ENCODE measurements at regions not wholly inside any gene's neighbourhood (a gene's known extent, or its start where the extent isn't known, plus 50 kb on each side); places are given as distances from the start of the nearest gene placed in this dataset.

- no peak for TF ChIP-seq CTCF (IDR thresholded peaks at IDR 0.05)
- no peaks in the 10 kb centered on the region for H3K9me3 ChIP-seq
- no peaks in the 10 kb centered on the region for H3K36me3 ChIP-seq (ENCODE audit: low read depth)
- H3K4me3 ChIP-seq, result no peak overlapping the region
- DNase-seq (no peak), ATAC-seq (no peak)
- H3K4me1 ChIP-seq (ENCODE audit: low read depth), result no peaks in the 10 kb centered on the region
- intact Hi-C loops (cut with DNase I, micrococcal nuclease), result no loop called here
These were observed 747.2 kb downstream of the OLFM4 start for GRCh38 chr13:53775807-53776206.

GRCh38 chr13:53778937-53779336, 750.3 kb downstream of the OLFM4 start:
- no peaks in the 10 kb centered on the region for H3K4me1 ChIP-seq (ENCODE audit: low read depth)
- no peak overlapping the region for H3K4me3 ChIP-seq
- no peaks in the 10 kb centered on the region for H3K9me3 ChIP-seq
- TF ChIP-seq CTCF (IDR thresholded peaks at IDR 0.05), result no peak
- intact Hi-C loops (cut with DNase I, micrococcal nuclease), result no loop called here
- DNase-seq (no peak), ATAC-seq (no peak)
- no peaks in the 10 kb centered on the region for H3K36me3 ChIP-seq (ENCODE audit: low read depth)

- H3K36me3 ChIP-seq (ENCODE audit: low read depth), result no peaks in the 10 kb centered on the region
- no peaks in the 10 kb centered on the region for H3K9me3 ChIP-seq
- no peak overlapping the region for H3K4me3 ChIP-seq
- intact Hi-C loops (cut with DNase I, micrococcal nuclease), result no loop called here
- TF ChIP-seq CTCF (IDR thresholded peaks at IDR 0.05), result no peak
- ATAC-seq (no peak), DNase-seq (no peak)
- H3K4me1 ChIP-seq (ENCODE audit: low read depth), result no peaks in the 10 kb centered on the region
These were observed 753.3 kb downstream of the OLFM4 start for GRCh38 chr13:53781941-53782340.

GRCh38 chr13:53782488-53782961, 753.9 kb downstream of the OLFM4 start:
- no peaks in the 10 kb centered on the region for H3K4me1 ChIP-seq (ENCODE audit: low read depth)
- H3K9me3 ChIP-seq, result no peaks in the 10 kb centered on the region
- TF ChIP-seq CTCF (IDR thresholded peaks at IDR 0.05), result peak; percentile 12
- DNase-seq (peak in 1 of 3 donors; percentile 24), ATAC-seq (peak; percentile 49)
- H3K36me3 ChIP-seq (ENCODE audit: low read depth), result no peaks in the 10 kb centered on the region
- no peak overlapping the region for H3K4me3 ChIP-seq
- intact Hi-C loops (cut with DNase I, micrococcal nuclease), result no loop called here

- no peaks in the 10 kb centered on the region for H3K4me1 ChIP-seq (ENCODE audit: low read depth)
- H3K4me3 ChIP-seq, result no peak overlapping the region
- no peaks in the 10 kb centered on the region for H3K36me3 ChIP-seq (ENCODE audit: low read depth)
- TF ChIP-seq CTCF (IDR thresholded peaks at IDR 0.05), result no peak
- intact Hi-C loops (cut with DNase I, micrococcal nuclease), result no loop called here
- DNase-seq (no peak), ATAC-seq (no peak)
- no peaks in the 10 kb centered on the region for H3K9me3 ChIP-seq
These were observed 754.9 kb downstream of the OLFM4 start for GRCh38 chr13:53783471-53783870.

GRCh38 chr13:53788286-53788685, 759.7 kb downstream of the OLFM4 start:
- no peaks in the 10 kb centered on the region for H3K36me3 ChIP-seq (ENCODE audit: low read depth)
- intact Hi-C loops (cut with DNase I, micrococcal nuclease), result no loop called here

More at GRCh38 chr13:53788286-53788685, 759.7 kb downstream of the OLFM4 start:
- no peak for DNase-seq
- TF ChIP-seq CTCF (IDR thresholded peaks at IDR 0.05), result no peak
- Histone ChIP-seq H3K4me3 (no peak overlapping the region), H3K4me1 (ENCODE audit: low read depth) (no peaks in the 10 kb centered on the region), H3K9me3 (no peaks in the 10 kb centered on the region)
- ATAC-seq, result no peak
